Endothelial cell (in vitro differentiated cells): ENCODE measurements at regions not wholly inside any gene's neighbourhood (a gene's known extent, or its start where the extent isn't known, plus 50 kb on each side); places are given as distances from the start of the nearest gene placed in this dataset.

Experiments used
- DNase-seq: peaks from one replicate; pipeline ENCODE4 v3.0.0; 2021; ENCODE audit warnings: low spot score
- H3K27ac Mint-ChIP-seq: one replicate; pipeline ENCODE4 v1.8.0; 2021; ENCODE audit warnings: mixed read lengths, inconsistent platforms; ENCODE audit not compliant: unreplicated experiment
- H3K27me3 Mint-ChIP-seq: one replicate; pipeline ENCODE4 v1.8.0; 2021; ENCODE audit warnings: mild to moderate bottlenecking, moderate library complexity, mixed read lengths, inconsistent platforms; ENCODE audit not compliant: unreplicated experiment
- H3K36me3 Mint-ChIP-seq: one replicate; pipeline ENCODE4 v1.8.0; 2021; ENCODE audit warnings: mild to moderate bottlenecking, low read depth, mixed read lengths, inconsistent platforms; ENCODE audit not compliant: unreplicated experiment
- H3K4me1 Mint-ChIP-seq: one replicate; pipeline ENCODE4 v1.8.0; 2021; ENCODE audit warnings: mild to moderate bottlenecking, mixed read lengths, inconsistent platforms; ENCODE audit not compliant: unreplicated experiment
- H3K4me3 Mint-ChIP-seq: one replicate; pipeline ENCODE4 v1.8.0; 2021; ENCODE audit warnings: mild to moderate bottlenecking, mixed read lengths, inconsistent platforms; ENCODE audit not compliant: unreplicated experiment
- H3K9me3 Mint-ChIP-seq: one replicate; pipeline ENCODE4 v1.8.0; 2021; ENCODE audit warnings: mixed read lengths, inconsistent platforms; ENCODE audit not compliant: unreplicated experiment
- TF ChIP-seq, protein P1 (sequence below): fragments of 200-600 bp; sonication (generic); IDR thresholded peaks from one replicate; pipeline ENCODE4 v1.5.0; 2021; ENCODE audit warnings: antibody characterized with exemption; ENCODE audit not compliant: unreplicated experiment

DNA sequence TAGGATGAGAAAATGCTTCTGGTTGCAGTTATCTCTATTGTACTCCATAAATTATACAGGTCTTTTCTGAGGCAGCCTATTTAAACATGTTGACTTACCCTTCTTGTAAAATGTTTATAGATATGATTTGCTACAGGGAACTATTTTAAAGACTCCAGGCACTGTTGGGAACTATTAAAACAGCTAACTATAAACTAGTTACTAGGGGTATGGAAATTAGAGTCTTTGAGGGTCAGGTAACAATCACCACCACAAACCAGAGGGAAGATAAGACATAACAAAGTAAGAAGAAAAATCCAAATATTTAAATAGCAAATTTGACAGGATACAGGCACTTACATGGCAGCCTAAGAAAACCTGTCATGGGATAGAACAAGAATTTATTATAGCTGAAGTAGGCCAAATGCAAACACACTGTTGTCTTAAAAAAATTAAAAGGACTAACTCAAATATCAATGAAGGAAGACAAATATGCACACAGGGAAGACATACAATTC is 251.0 kb upstream of the CWC22 start:
- H3K36me3 Mint-ChIP-seq = no peaks in the 10 kb centered on the region
- TF ChIP-seq, protein P1, sequence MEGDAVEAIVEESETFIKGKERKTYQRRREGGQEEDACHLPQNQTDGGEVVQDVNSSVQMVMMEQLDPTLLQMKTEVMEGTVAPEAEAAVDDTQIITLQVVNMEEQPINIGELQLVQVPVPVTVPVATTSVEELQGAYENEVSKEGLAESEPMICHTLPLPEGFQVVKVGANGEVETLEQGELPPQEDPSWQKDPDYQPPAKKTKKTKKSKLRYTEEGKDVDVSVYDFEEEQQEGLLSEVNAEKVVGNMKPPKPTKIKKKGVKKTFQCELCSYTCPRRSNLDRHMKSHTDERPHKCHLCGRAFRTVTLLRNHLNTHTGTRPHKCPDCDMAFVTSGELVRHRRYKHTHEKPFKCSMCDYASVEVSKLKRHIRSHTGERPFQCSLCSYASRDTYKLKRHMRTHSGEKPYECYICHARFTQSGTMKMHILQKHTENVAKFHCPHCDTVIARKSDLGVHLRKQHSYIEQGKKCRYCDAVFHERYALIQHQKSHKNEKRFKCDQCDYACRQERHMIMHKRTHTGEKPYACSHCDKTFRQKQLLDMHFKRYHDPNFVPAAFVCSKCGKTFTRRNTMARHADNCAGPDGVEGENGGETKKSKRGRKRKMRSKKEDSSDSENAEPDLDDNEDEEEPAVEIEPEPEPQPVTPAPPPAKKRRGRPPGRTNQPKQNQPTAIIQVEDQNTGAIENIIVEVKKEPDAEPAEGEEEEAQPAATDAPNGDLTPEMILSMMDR = no peak
- no peaks in the 10 kb centered on the region for H3K27me3 Mint-ChIP-seq
- H3K9me3 Mint-ChIP-seq = no peaks in the 10 kb centered on the region
- DNase-seq = no peak
- no peak overlapping the region for H3K27ac Mint-ChIP-seq
- no peak overlapping the region for H3K4me3 Mint-ChIP-seq
- H3K4me1 Mint-ChIP-seq = no peaks in the 10 kb centered on the region

DNA sequence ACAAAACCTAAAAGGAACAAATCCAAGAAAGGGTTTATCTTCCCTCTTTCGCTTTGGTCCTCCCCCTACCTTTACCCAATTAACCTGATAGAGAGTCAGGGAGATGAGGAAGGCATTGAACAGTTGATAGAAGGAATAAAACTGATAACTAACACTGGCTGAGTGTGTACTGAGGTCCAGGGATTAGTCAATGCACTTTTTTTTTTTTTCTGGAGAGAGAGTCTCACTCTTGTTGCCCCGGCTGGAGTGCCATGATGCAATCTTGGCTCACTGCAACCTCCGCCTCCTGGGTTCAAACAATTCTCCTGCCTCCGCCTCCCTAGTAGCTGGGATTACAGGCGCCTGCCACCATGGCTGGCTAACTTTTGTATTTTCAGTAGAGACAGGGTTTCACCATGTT is 250.2 kb upstream of the CWC22 start:
- no peak overlapping the region for H3K27ac Mint-ChIP-seq
- no peak overlapping the region for H3K4me3 Mint-ChIP-seq
- H3K4me1 Mint-ChIP-seq = no peaks in the 10 kb centered on the region
- H3K27me3 Mint-ChIP-seq = no peaks in the 10 kb centered on the region
- H3K9me3 Mint-ChIP-seq = no peaks in the 10 kb centered on the region
- DNase-seq = no peak
- TF ChIP-seq, protein P1 = no peak
- H3K36me3 Mint-ChIP-seq = no peaks in the 10 kb centered on the region

DNA sequence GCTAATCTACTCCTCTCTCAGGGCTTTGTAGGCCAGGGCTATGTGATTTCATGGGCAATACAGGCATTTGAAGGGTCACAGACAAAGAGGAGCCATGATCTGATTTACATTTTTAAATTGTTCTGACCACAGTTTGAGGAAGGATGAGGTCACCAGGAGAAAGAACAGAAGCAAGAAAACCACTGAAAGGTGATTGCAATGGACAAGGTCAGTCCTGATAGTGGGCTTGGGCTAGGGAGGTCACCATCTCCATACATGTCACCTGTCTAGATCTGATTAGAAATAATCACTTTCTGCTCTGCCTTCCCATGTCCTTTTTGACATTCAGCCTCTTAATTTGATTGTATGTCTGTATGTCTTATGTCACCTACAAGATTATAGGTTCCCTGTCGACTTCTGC is 248.9 kb upstream of the CWC22 start:
- TF ChIP-seq, protein P1 = no peak
- no peak overlapping the region for H3K4me3 Mint-ChIP-seq
- no peak for DNase-seq
- H3K36me3 Mint-ChIP-seq = no peaks in the 10 kb centered on the region
- no peaks in the 10 kb centered on the region for H3K9me3 Mint-ChIP-seq
- no peaks in the 10 kb centered on the region for H3K27me3 Mint-ChIP-seq
- H3K4me1 Mint-ChIP-seq = no peaks in the 10 kb centered on the region
- H3K27ac Mint-ChIP-seq = no peak overlapping the region

DNA sequence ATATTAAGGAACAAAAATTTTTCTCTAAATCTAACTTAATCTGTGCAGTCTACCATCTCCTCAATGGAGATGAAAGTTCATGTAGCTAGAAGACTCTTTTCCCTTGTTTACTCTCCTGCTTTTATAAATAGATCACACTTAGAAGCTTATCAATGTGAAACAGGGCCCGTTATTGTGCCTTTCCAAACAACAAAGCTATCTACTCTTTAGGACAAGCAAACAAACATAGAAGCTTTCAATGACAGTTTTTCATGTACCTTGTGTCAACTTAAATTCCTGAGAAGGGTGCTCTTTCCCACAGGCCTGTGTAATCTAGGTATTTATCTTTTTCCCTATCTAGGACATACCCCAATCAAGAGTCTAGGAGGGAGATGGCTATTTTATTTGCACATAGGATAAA is 247.8 kb upstream of the CWC22 start:
- Mint-ChIP-seq H3K4me1 (no peaks in the 10 kb centered on the region), H3K9me3 (no peaks in the 10 kb centered on the region), H3K27me3 (no peaks in the 10 kb centered on the region), H3K36me3 (no peaks in the 10 kb centered on the region), H3K27ac (no peak overlapping the region), H3K4me3 (no peak overlapping the region)
- TF ChIP-seq, protein P1 = no peak
- no peak for DNase-seq

DNA sequence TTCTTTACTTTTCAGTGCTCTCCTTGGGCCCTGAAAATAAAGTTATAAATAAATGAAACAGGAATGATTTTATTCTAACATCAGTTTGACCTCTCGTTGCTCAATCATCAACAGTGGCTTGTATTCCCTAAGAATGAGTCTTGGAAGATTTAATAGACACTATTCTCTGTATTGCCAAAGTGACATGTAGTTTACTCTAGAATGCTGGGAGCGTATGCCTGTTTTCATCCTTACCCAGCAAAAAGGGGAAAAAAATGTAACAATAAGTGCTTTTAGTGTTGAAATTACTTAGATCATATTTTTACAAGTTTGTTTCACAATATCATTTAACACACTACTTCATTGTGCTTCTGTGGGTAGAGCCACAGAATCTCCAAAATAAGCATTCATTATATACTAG is 240.6 kb upstream of the CWC22 start:
- no peaks in the 10 kb centered on the region for H3K9me3 Mint-ChIP-seq
- H3K4me1 Mint-ChIP-seq = no peaks in the 10 kb centered on the region
- H3K27me3 Mint-ChIP-seq = no peaks in the 10 kb centered on the region
- no peaks in the 10 kb centered on the region for H3K36me3 Mint-ChIP-seq
- H3K27ac Mint-ChIP-seq = no peak overlapping the region
- DNase-seq = no peak
- TF ChIP-seq, protein P1 = no peak
- H3K4me3 Mint-ChIP-seq = no peak overlapping the region
